ENCODE measurements at regions not wholly inside any gene's neighbourhood (a gene's known extent, or its start where the extent isn't known, plus 50 kb on each side); places are given as distances from the start of the nearest gene placed in this dataset.

DNA sequence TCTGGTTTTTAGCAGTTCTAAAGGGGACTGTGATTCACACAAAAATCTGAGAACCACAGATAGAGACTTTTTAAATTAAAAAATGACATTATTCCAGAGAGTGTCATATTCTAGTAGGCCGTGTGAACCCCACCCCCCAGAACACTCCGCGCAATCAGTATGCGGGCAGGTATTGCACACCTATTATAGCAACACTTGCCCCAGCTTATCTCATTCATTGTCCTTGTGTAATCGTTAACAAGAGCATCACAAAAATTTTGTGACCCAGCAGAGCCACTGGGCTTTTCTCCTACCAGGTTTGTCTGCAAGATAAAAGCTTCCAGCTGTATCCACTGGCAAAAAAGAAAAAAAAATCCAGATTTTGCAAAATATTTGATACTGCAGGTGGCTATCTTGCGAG lies 394.1 kb upstream of the SMIM31 start:
- intact Hi-C loops (cut with DNase I) = loop anchor here (5.0 kb wide), 1 partner anchor 288 kb away; no protein-coding TSS in a partner anchor
- H3K9me3 ChIP-seq = no peaks in the 10 kb centered on the region

DNA sequence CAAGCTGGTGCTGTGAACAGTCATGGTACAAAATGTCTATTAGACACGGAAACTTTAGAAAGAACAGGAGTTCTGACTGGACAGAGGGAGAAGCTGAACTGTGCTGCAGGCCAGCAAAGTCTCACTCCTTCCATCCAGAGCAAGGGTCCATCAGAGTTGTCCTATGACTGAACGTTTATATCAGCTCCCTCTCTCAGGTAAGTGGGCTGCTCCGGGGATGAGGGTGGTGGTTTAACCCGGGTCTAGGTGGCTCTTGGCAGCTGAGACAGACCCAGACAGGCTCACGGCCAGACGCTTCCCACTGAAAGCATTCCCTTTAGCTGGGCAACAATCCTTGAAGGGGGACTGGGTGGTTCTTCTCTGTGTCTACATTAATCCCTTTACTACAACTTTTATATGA lies 385.0 kb upstream of the SMIM31 start:
- no peaks in the 10 kb centered on the region for H3K27me3 ChIP-seq
- no peaks in the 10 kb centered on the region for H3K4me1 ChIP-seq
- no peak overlapping the region for H3K4me3 ChIP-seq
- intact Hi-C loops (cut with DNase I) = no loop called here
- H3K9me3 ChIP-seq = no peaks in the 10 kb centered on the region
- no peaks in the 10 kb centered on the region for H3K36me3 ChIP-seq
- DNase-seq (ENCODE audit: extremely low spot score in 2 of 2) = no peak
- no peak overlapping the region for H3K27ac ChIP-seq
- no peak for TF ChIP-seq POLR2AphosphoS5 (IDR thresholded peaks at IDR 0.05; ENCODE audit: insufficient read depth in 1 of 2, low read depth in 1 of 2)
- no peak for TF ChIP-seq POLR2A (IDR thresholded peaks at IDR 0.05)
- TF ChIP-seq, protein P1, sequence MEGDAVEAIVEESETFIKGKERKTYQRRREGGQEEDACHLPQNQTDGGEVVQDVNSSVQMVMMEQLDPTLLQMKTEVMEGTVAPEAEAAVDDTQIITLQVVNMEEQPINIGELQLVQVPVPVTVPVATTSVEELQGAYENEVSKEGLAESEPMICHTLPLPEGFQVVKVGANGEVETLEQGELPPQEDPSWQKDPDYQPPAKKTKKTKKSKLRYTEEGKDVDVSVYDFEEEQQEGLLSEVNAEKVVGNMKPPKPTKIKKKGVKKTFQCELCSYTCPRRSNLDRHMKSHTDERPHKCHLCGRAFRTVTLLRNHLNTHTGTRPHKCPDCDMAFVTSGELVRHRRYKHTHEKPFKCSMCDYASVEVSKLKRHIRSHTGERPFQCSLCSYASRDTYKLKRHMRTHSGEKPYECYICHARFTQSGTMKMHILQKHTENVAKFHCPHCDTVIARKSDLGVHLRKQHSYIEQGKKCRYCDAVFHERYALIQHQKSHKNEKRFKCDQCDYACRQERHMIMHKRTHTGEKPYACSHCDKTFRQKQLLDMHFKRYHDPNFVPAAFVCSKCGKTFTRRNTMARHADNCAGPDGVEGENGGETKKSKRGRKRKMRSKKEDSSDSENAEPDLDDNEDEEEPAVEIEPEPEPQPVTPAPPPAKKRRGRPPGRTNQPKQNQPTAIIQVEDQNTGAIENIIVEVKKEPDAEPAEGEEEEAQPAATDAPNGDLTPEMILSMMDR (IDR thresholded peaks at IDR 0.05) = no peak

More for the DNA sequence above, 394.1 kb upstream of the SMIM31 start:
- no peak overlapping the region for H3K27ac ChIP-seq
- TF ChIP-seq, protein P1 (IDR thresholded peaks at IDR 0.05) = no peak
- no peak for TF ChIP-seq POLR2AphosphoS5 (IDR thresholded peaks at IDR 0.05; ENCODE audit: insufficient read depth in 1 of 2, low read depth in 1 of 2)
- TF ChIP-seq POLR2A (IDR thresholded peaks at IDR 0.05) = no peak
- H3K4me3 ChIP-seq = no peak overlapping the region
- no peak for DNase-seq (ENCODE audit: extremely low spot score in 2 of 2)
- no peaks in the 10 kb centered on the region for H3K4me1 ChIP-seq
- H3K27me3 ChIP-seq = no peaks in the 10 kb centered on the region
- H3K36me3 ChIP-seq = no peaks in the 10 kb centered on the region

DNA sequence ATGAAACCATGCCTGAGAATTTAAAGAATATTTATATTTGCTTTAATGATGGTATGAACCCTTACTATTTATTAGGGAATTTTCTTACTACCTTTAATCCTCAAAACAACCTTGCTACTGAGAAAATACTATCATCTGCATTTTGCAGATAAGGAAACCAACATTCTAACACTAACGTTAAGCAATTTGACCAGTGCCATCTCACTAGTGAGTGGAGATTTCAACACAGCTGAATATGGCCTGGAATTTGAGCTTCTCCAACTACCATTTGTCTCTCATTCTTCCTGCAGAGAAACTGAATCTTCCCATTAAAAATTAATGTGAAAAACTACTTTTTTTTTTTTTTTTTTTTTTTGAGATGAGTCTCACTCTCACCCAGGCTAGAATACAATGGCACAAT lies 380.9 kb upstream of the SMIM31 start:
- H3K4me3 ChIP-seq = no peak overlapping the region
- no peaks in the 10 kb centered on the region for H3K27me3 ChIP-seq
- no peaks in the 10 kb centered on the region for H3K36me3 ChIP-seq
- TF ChIP-seq, protein P1 (IDR thresholded peaks at IDR 0.05) = no peak
- no peak for TF ChIP-seq POLR2A (IDR thresholded peaks at IDR 0.05)
- TF ChIP-seq POLR2AphosphoS5 (IDR thresholded peaks at IDR 0.05; ENCODE audit: insufficient read depth in 1 of 2, low read depth in 1 of 2) = no peak
- DNase-seq (ENCODE audit: extremely low spot score in 2 of 2) = no peak
- no peaks in the 10 kb centered on the region for H3K4me1 ChIP-seq
- no peak overlapping the region for H3K27ac ChIP-seq
- intact Hi-C loops (cut with DNase I) = no loop called here
- no peaks in the 10 kb centered on the region for H3K9me3 ChIP-seq

DNA sequence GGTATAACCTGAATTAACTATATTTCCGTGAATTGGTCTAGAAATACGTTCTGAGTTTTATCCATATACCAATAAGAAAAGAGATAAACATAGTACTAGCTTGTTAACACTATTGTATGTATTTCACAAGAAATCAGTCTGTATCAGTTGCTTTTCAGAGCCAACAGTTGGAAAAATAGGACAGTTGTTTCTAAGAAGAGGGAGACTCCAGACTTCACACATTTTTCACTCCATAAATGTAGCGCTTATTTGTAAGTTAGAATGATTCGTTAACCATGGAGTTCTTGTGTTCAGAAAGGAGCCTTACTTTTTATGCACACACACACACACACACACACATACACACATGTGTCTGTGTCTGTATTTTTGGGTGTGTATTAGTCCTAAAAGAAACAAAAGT lies 376.7 kb upstream of the SMIM31 start:
- no peaks in the 10 kb centered on the region for H3K36me3 ChIP-seq
- H3K27ac ChIP-seq = no peak overlapping the region
- H3K4me1 ChIP-seq = no peaks in the 10 kb centered on the region
- H3K4me3 ChIP-seq = no peak overlapping the region
- intact Hi-C loops (cut with DNase I) = no loop called here
- no peaks in the 10 kb centered on the region for H3K27me3 ChIP-seq
- TF ChIP-seq POLR2A (IDR thresholded peaks at IDR 0.05) (no peak), POLR2AphosphoS5 (IDR thresholded peaks at IDR 0.05; ENCODE audit: insufficient read depth in 1 of 2, low read depth in 1 of 2) (no peak)
- TF ChIP-seq, protein P1 (IDR thresholded peaks at IDR 0.05) = no peak
- no peak for DNase-seq (ENCODE audit: extremely low spot score in 2 of 2)
- H3K9me3 ChIP-seq = no peaks in the 10 kb centered on the region

DNA sequence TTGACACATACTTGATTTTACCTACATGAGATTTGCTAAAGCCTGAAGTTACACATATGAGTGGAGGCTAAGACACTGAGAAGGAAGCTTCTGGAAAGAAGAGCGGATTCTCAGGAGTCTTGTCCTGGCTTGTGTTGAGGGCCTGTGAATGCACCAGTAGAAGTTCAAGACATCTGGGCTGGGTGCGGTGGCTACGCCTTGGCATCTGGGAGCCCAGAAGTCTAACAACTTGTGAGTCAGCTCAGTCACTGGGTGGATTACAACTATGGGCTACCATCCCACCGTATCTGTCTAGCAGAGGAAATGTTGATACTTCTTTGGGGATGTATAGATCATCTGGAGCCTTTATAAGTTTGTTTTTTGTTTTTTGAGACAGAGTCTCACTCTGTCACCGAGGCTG lies 375.6 kb upstream of the SMIM31 start:
- no peak overlapping the region for H3K27ac ChIP-seq
- H3K27me3 ChIP-seq = no peaks in the 10 kb centered on the region
- no peak overlapping the region for H3K4me3 ChIP-seq
- intact Hi-C loops (cut with DNase I) = no loop called here
- no peak for DNase-seq (ENCODE audit: extremely low spot score in 2 of 2)
- no peaks in the 10 kb centered on the region for H3K36me3 ChIP-seq
- TF ChIP-seq POLR2AphosphoS5 (IDR thresholded peaks at IDR 0.05; ENCODE audit: insufficient read depth in 1 of 2, low read depth in 1 of 2) (no peak), POLR2A (IDR thresholded peaks at IDR 0.05) (no peak)
- H3K9me3 ChIP-seq = no peaks in the 10 kb centered on the region
- peaks cover 7% of the 10 kb centered on the region for H3K4me1 ChIP-seq

Measured in vagina (tissue), 2 donors.